ENCODE measurements at regions not wholly inside any gene's neighbourhood (a gene's known extent, or its start where the extent isn't known, plus 50 kb on each side); places are given as distances from the start of the nearest gene placed in this dataset.

GRCh38 chr3:59213860-59214259, 164.0 kb upstream of the CFAP20DC start:
- no peak overlapping the region for H3K4me3 ChIP-seq (ENCODE audit: low read depth, low read length)
- no peak for TF ChIP-seq CTCF (IDR thresholded peaks at IDR 0.05; ENCODE audit: low read depth, low read length)
- H3K27ac ChIP-seq = no peak overlapping the region
- no peaks in the 10 kb centered on the region for H3K36me3 ChIP-seq
- no peak for DNase-seq
- H3K9me3 ChIP-seq (ENCODE audit: severe bottlenecking) = no peaks in the 10 kb centered on the region
- no peaks in the 10 kb centered on the region for H3K27me3 ChIP-seq (ENCODE audit: insufficient read depth, low read depth, severe bottlenecking)

- no peak overlapping the region for H3K27ac ChIP-seq
- peak; percentile 43 for TF ChIP-seq CTCF (IDR thresholded peaks at IDR 0.05; ENCODE audit: low read depth, low read length)
- no peaks in the 10 kb centered on the region for H3K36me3 ChIP-seq
- no peak for DNase-seq
- H3K27me3 ChIP-seq (ENCODE audit: insufficient read depth, low read depth, severe bottlenecking) = no peaks in the 10 kb centered on the region
- no peak overlapping the region for H3K4me3 ChIP-seq (ENCODE audit: low read depth, low read length)
- no peaks in the 10 kb centered on the region for H3K9me3 ChIP-seq (ENCODE audit: severe bottlenecking)
These were observed 162.4 kb upstream of the CFAP20DC start for GRCh38 chr3:59212128-59212779.

- H3K36me3 ChIP-seq = no peaks in the 10 kb centered on the region
- DNase-seq = no peak
- no peaks in the 10 kb centered on the region for H3K9me3 ChIP-seq (ENCODE audit: severe bottlenecking)
- H3K27ac ChIP-seq = no peak overlapping the region
- no peaks in the 10 kb centered on the region for H3K27me3 ChIP-seq (ENCODE audit: insufficient read depth, low read depth, severe bottlenecking)
- no peak for TF ChIP-seq CTCF (IDR thresholded peaks at IDR 0.05; ENCODE audit: low read depth, low read length)
- no peak overlapping the region for H3K4me3 ChIP-seq (ENCODE audit: low read depth, low read length)
These were observed 160.4 kb upstream of the CFAP20DC start for GRCh38 chr3:59210260-59210659.

GRCh38 chr3:59192473-59192872, 142.6 kb upstream of the CFAP20DC start:
- Histone ChIP-seq H3K27me3 (ENCODE audit: insufficient read depth, low read depth, severe bottlenecking) (no peaks in the 10 kb centered on the region), H3K36me3 (no peaks in the 10 kb centered on the region), H3K9me3 (ENCODE audit: severe bottlenecking) (no peaks in the 10 kb centered on the region), H3K4me3 (ENCODE audit: low read depth, low read length) (no peak overlapping the region), H3K27ac (no peak overlapping the region)
- DNase-seq = no peak
- TF ChIP-seq CTCF (IDR thresholded peaks at IDR 0.05; ENCODE audit: low read depth, low read length) = no peak

- no peak for DNase-seq
- H3K27me3 ChIP-seq (ENCODE audit: insufficient read depth, low read depth, severe bottlenecking) = no peaks in the 10 kb centered on the region
- H3K9me3 ChIP-seq (ENCODE audit: severe bottlenecking) = no peaks in the 10 kb centered on the region
- H3K36me3 ChIP-seq = no peaks in the 10 kb centered on the region
- H3K27ac ChIP-seq = no peak overlapping the region
- H3K4me3 ChIP-seq (ENCODE audit: low read depth, low read length) = no peak overlapping the region
- TF ChIP-seq CTCF (IDR thresholded peaks at IDR 0.05; ENCODE audit: low read depth, low read length) = no peak
These were observed 141.8 kb upstream of the CFAP20DC start for GRCh38 chr3:59191651-59192050.

- H3K9me3 ChIP-seq (ENCODE audit: severe bottlenecking) = no peaks in the 10 kb centered on the region
- no peak for TF ChIP-seq CTCF (IDR thresholded peaks at IDR 0.05; ENCODE audit: low read depth, low read length)
- peak overlapping the region; percentile 65 for H3K27ac ChIP-seq
- no peak for DNase-seq
- H3K36me3 ChIP-seq = no peaks in the 10 kb centered on the region
- H3K4me3 ChIP-seq (ENCODE audit: low read depth, low read length) = no peak overlapping the region
- no peaks in the 10 kb centered on the region for H3K27me3 ChIP-seq (ENCODE audit: insufficient read depth, low read depth, severe bottlenecking)
These were observed 140.1 kb upstream of the CFAP20DC start for GRCh38 chr3:59189939-59190338.

Data from WERI-Rb-1 (cell line).